Progenitor cell of endocrine pancreas (in vitro differentiated cells): ENCODE measurements at regions not wholly inside any gene's neighbourhood (a gene's known extent, or its start where the extent isn't known, plus 50 kb on each side); places are given as distances from the start of the nearest gene placed in this dataset.
"Not testable (repeated sequence)": the region's sequence is repeated elsewhere in the genome, so short reads cannot be mapped to it uniquely, and the experiment has no call there.

ENCODE experiments used
- DNase-seq: peaks from one replicate; pipeline ENCODE4 v3.0.0; 2021; ENCODE audit warnings: low spot score; ENCODE audit not compliant: unreplicated experiment
- H3K27ac Mint-ChIP-seq: 2 replicates; pipeline ENCODE4 v1.8.0; 2021; ENCODE audit warnings: mild to moderate bottlenecking, moderate library complexity, mixed read lengths
- H3K27me3 Mint-ChIP-seq: 2 replicates; pipeline ENCODE4 v1.8.0; 2021; ENCODE audit warnings: mixed read lengths
- H3K36me3 Mint-ChIP-seq: 2 replicates; pipeline ENCODE4 v1.8.0; 2022; ENCODE audit warnings: mixed read lengths; ENCODE audit not compliant: insufficient read depth
- H3K4me1 Mint-ChIP-seq: 2 replicates; pipeline ENCODE4 v1.8.0; 2021; ENCODE audit warnings: low read depth, mixed read lengths
- H3K4me3 Mint-ChIP-seq: 2 replicates; pipeline ENCODE4 v1.8.0; 2021; ENCODE audit warnings: low read depth, mild to moderate bottlenecking, moderate library complexity, mixed read lengths
- H3K9me3 Mint-ChIP-seq: 2 replicates; pipeline ENCODE4 v1.8.0; 2021; ENCODE audit warnings: low read depth, mixed read lengths
- CTCF ChIP-seq: fragments of 200-600 bp; sonication (generic); IDR thresholded peaks from one replicate; pipeline ENCODE4 v1.5.0; 2021; ENCODE audit warnings: antibody characterized with exemption, mild to moderate bottlenecking; ENCODE audit not compliant: unreplicated experiment

GRCh38 chr4:60891947-60892346 is 308.2 kb upstream of the ADGRL3 start:
- no peaks in the 10 kb centered on the region for H3K27me3 Mint-ChIP-seq
- no peak overlapping the region for H3K4me3 Mint-ChIP-seq
- H3K36me3 Mint-ChIP-seq: no peaks in the 10 kb centered on the region
- no peak for DNase-seq
- no peak for TF ChIP-seq CTCF
- no peaks in the 10 kb centered on the region for H3K9me3 Mint-ChIP-seq
- no peaks in the 10 kb centered on the region for H3K4me1 Mint-ChIP-seq
- no peak overlapping the region for H3K27ac Mint-ChIP-seq

GRCh38 chr4:60897415-60897814 is 302.7 kb upstream of the ADGRL3 start:
- no peak for DNase-seq
- Mint-ChIP-seq H3K4me3 (no peak overlapping the region), H3K36me3 (no peaks in the 10 kb centered on the region), H3K4me1 (no peaks in the 10 kb centered on the region), H3K27me3 (no peaks in the 10 kb centered on the region), H3K9me3 (no peaks in the 10 kb centered on the region), H3K27ac (no peak overlapping the region)
- TF ChIP-seq CTCF: no peak

GRCh38 chr4:60905162-60905561 is 295.0 kb upstream of the ADGRL3 start:
- no peak for TF ChIP-seq CTCF
- H3K4me3 Mint-ChIP-seq: no peak overlapping the region
- H3K36me3 Mint-ChIP-seq: no peaks in the 10 kb centered on the region
- no peak for DNase-seq
- no peaks in the 10 kb centered on the region for H3K4me1 Mint-ChIP-seq
- no peak overlapping the region for H3K27ac Mint-ChIP-seq
- no peaks in the 10 kb centered on the region for H3K27me3 Mint-ChIP-seq
- H3K9me3 Mint-ChIP-seq: no peaks in the 10 kb centered on the region

GRCh38 chr4:60911127-60911526 is 289.0 kb upstream of the ADGRL3 start:
- TF ChIP-seq CTCF: no peak
- Mint-ChIP-seq H3K27ac (no peak overlapping the region), H3K4me3 (no peak overlapping the region), H3K9me3 (no peaks in the 10 kb centered on the region), H3K4me1 (no peaks in the 10 kb centered on the region), H3K36me3 (no peaks in the 10 kb centered on the region), H3K27me3 (no peaks in the 10 kb centered on the region)
- DNase-seq: no peak

GRCh38 chr4:60913002-60913401 is 287.1 kb upstream of the ADGRL3 start:
- H3K9me3 Mint-ChIP-seq: no peaks in the 10 kb centered on the region
- H3K4me3 Mint-ChIP-seq: no peak overlapping the region
- no peak for DNase-seq
- no peaks in the 10 kb centered on the region for H3K27me3 Mint-ChIP-seq
- H3K36me3 Mint-ChIP-seq: no peaks in the 10 kb centered on the region
- no peaks in the 10 kb centered on the region for H3K4me1 Mint-ChIP-seq
- H3K27ac Mint-ChIP-seq: no peak overlapping the region
- TF ChIP-seq CTCF: no peak

GRCh38 chr4:60913671-60914070 is 286.5 kb upstream of the ADGRL3 start:
- H3K9me3 Mint-ChIP-seq: no peaks in the 10 kb centered on the region
- no peaks in the 10 kb centered on the region for H3K27me3 Mint-ChIP-seq
- H3K27ac Mint-ChIP-seq: no peak overlapping the region
- TF ChIP-seq CTCF: no peak
- DNase-seq: no peak
- H3K4me1 Mint-ChIP-seq: no peaks in the 10 kb centered on the region
- no peaks in the 10 kb centered on the region for H3K36me3 Mint-ChIP-seq
- H3K4me3 Mint-ChIP-seq: no peak overlapping the region

GRCh38 chr4:60921735-60922134 is 278.4 kb upstream of the ADGRL3 start:
- not testable (repeated sequence) for H3K27me3 Mint-ChIP-seq, H3K27ac Mint-ChIP-seq, H3K4me3 Mint-ChIP-seq, H3K36me3 Mint-ChIP-seq, DNase-seq, H3K4me1 Mint-ChIP-seq, H3K9me3 Mint-ChIP-seq
